Esophagus muscularis mucosa (tissue), 3 donors: ENCODE measurements at regions not wholly inside any gene's neighbourhood (a gene's known extent, or its start where the extent isn't known, plus 50 kb on each side); places are given as distances from the start of the nearest gene placed in this dataset.

Experiments used
- POLR2A ChIP-seq: fragments of 450-650 bp; IDR thresholded peaks from one replicate; pipeline ENCODE4 v1.6.1; 2017; ENCODE audit warnings: antibody characterized with exemption, moderate library complexity, mild to moderate bottlenecking, low read depth
- POLR2AphosphoS5 ChIP-seq, 2 donors: sonication (generic); formaldehyde crosslinking; IDR thresholded peaks; one replicate each; pipeline ENCODE4 v1.6.1; 2017; ENCODE audit warnings: antibody characterized with exemption in 2 of 2
- TF ChIP-seq, protein P1 (sequence below), 3 experiments: fragments of 200-600 bp in 2 of 3; fragments of 450-650 bp in 1 of 3; sonication (generic) in 2 of 3; IDR thresholded peaks; one replicate each; pipeline ENCODE4 v1.5.1; 2017 to 2019; ENCODE audit warnings: antibody characterized with exemption in 3 of 3, mild to moderate bottlenecking in 2 of 3, moderate library complexity in 1 of 3

DNA sequence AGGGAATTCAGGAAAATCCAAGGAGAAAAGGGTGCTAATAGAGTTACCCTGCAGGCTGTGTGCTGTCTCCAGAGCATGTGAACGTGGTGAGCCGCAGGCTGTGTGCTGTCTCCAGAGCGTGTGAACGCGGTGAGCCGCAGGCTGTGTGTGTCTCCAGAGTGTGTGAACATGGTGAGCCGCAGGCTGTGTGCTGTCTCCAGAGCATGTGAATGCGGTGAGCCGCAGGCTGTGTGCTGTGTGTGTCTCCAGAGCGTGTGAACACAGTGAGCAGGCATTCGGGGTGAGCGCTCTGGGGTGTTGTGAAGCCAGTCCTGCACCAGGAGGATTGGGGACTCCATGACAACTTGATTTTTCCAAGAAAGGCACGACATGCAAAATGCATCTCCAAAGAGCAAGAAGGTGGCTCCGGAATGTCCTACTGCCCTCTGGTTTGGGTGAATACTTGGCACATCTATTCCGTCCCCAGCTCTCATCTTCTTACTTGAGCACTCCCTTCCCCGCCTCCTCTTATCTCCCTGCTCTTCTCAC, 407.9 kb upstream of the SHH start:
- no peak for TF ChIP-seq POLR2AphosphoS5 (IDR thresholded peaks at IDR 0.05)
- TF ChIP-seq, protein P1, sequence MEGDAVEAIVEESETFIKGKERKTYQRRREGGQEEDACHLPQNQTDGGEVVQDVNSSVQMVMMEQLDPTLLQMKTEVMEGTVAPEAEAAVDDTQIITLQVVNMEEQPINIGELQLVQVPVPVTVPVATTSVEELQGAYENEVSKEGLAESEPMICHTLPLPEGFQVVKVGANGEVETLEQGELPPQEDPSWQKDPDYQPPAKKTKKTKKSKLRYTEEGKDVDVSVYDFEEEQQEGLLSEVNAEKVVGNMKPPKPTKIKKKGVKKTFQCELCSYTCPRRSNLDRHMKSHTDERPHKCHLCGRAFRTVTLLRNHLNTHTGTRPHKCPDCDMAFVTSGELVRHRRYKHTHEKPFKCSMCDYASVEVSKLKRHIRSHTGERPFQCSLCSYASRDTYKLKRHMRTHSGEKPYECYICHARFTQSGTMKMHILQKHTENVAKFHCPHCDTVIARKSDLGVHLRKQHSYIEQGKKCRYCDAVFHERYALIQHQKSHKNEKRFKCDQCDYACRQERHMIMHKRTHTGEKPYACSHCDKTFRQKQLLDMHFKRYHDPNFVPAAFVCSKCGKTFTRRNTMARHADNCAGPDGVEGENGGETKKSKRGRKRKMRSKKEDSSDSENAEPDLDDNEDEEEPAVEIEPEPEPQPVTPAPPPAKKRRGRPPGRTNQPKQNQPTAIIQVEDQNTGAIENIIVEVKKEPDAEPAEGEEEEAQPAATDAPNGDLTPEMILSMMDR (IDR thresholded peaks at IDR 0.05), result no peak
- TF ChIP-seq POLR2A, result no peak
